ENCODE measurements at regions not wholly inside any gene's neighbourhood (a gene's known extent, or its start where the extent isn't known, plus 50 kb on each side); places are given as distances from the start of the nearest gene placed in this dataset.
"Not testable (repeated sequence)": the region's sequence is repeated elsewhere in the genome, so short reads cannot be mapped to it uniquely, and the experiment has no call there.

GRCh38 chr18:38491195-38491594, 925.6 kb upstream of the CELF4 start:
- Histone ChIP-seq H3K9me2 (replicated peaks; ENCODE audit: insufficient read depth, low read length) (no peaks in the 10 kb centered on the region), H4K20me1 (ENCODE audit: insufficient read depth, low read depth, low read length) (no peaks in the 10 kb centered on the region), H3K27me3 (ENCODE audit: low read length) (no peaks in the 10 kb centered on the region), H3K4me3 (ENCODE audit: low read length) (no peak overlapping the region), H3K9ac (ENCODE audit: low read length) (no peak overlapping the region), H3K4me2 (ENCODE audit: low read depth, low read length, poor library complexity, severe bottlenecking) (no peak overlapping the region), H2AFZ (ENCODE audit: low read length) (no peak overlapping the region), H3K79me2 (ENCODE audit: low read length) (no peaks in the 10 kb centered on the region), H3K9me3 (ENCODE audit: low read length) (peaks cover 26% of the 10 kb centered on the region), H3K27ac (ENCODE audit: low read length) (no peak overlapping the region), H3K36me3 (ENCODE audit: insufficient read depth, low read length) (no peaks in the 10 kb centered on the region), H3K4me1 (ENCODE audit: low read length) (no peaks in the 10 kb centered on the region)
- DNase-seq, result no peak

GRCh38 chr18:38489721-38490120, 924.1 kb upstream of the CELF4 start:
- H3K27me3 ChIP-seq (ENCODE audit: low read length); H3K4me1 ChIP-seq (ENCODE audit: low read length); H3K4me3 ChIP-seq (ENCODE audit: low read length); H3K9me2 ChIP-seq (replicated peaks; ENCODE audit: insufficient read depth, low read length); H4K20me1 ChIP-seq (ENCODE audit: insufficient read depth, low read depth, low read length); H3K9ac ChIP-seq (ENCODE audit: low read length); DNase-seq; H3K4me2 ChIP-seq (ENCODE audit: low read depth, low read length, poor library complexity, severe bottlenecking); H3K36me3 ChIP-seq (ENCODE audit: insufficient read depth, low read length); H3K27ac ChIP-seq (ENCODE audit: low read length); H2AFZ ChIP-seq (ENCODE audit: low read length); H3K79me2 ChIP-seq (ENCODE audit: low read length): not testable (repeated sequence)
- H3K9me3 ChIP-seq (ENCODE audit: low read length), result peaks cover 24% of the 10 kb centered on the region

- Histone ChIP-seq H3K27ac (ENCODE audit: low read length) (no peak overlapping the region), H3K27me3 (ENCODE audit: low read length) (no peaks in the 10 kb centered on the region), H3K79me2 (ENCODE audit: low read length) (no peaks in the 10 kb centered on the region), H3K36me3 (ENCODE audit: insufficient read depth, low read length) (no peaks in the 10 kb centered on the region), H3K4me1 (ENCODE audit: low read length) (no peaks in the 10 kb centered on the region), H3K4me3 (ENCODE audit: low read length) (no peak overlapping the region), H3K4me2 (ENCODE audit: low read depth, low read length, poor library complexity, severe bottlenecking) (no peak overlapping the region), H4K20me1 (ENCODE audit: insufficient read depth, low read depth, low read length) (no peaks in the 10 kb centered on the region), H3K9me3 (ENCODE audit: low read length) (peaks cover 17% of the 10 kb centered on the region), H2AFZ (ENCODE audit: low read length) (no peak overlapping the region), H3K9ac (ENCODE audit: low read length) (no peak overlapping the region), H3K9me2 (replicated peaks; ENCODE audit: insufficient read depth, low read length) (no peaks in the 10 kb centered on the region)
- DNase-seq, result no peak
Observed at GRCh38 chr18:38487521-38487920, 921.9 kb upstream of the CELF4 start.

- Histone ChIP-seq H3K27me3 (ENCODE audit: low read length) (no peaks in the 10 kb centered on the region), H3K4me3 (ENCODE audit: low read length) (no peak overlapping the region), H3K9ac (ENCODE audit: low read length) (no peak overlapping the region), H3K79me2 (ENCODE audit: low read length) (no peaks in the 10 kb centered on the region), H3K4me2 (ENCODE audit: low read depth, low read length, poor library complexity, severe bottlenecking) (no peak overlapping the region), H3K36me3 (ENCODE audit: insufficient read depth, low read length) (no peaks in the 10 kb centered on the region), H4K20me1 (ENCODE audit: insufficient read depth, low read depth, low read length) (no peaks in the 10 kb centered on the region), H3K4me1 (ENCODE audit: low read length) (no peaks in the 10 kb centered on the region), H3K9me2 (replicated peaks; ENCODE audit: insufficient read depth, low read length) (no peaks in the 10 kb centered on the region), H3K27ac (ENCODE audit: low read length) (no peak overlapping the region), H3K9me3 (ENCODE audit: low read length) (peaks cover 20% of the 10 kb centered on the region), H2AFZ (ENCODE audit: low read length) (no peak overlapping the region)
- DNase-seq, result no peak
Observed at GRCh38 chr18:38483326-38483725, 917.7 kb upstream of the CELF4 start.

- H3K4me1 ChIP-seq (ENCODE audit: low read length), result no peaks in the 10 kb centered on the region
- H3K9me2 ChIP-seq (replicated peaks; ENCODE audit: insufficient read depth, low read length), result no peaks in the 10 kb centered on the region
- H4K20me1 ChIP-seq (ENCODE audit: insufficient read depth, low read depth, low read length), result no peaks in the 10 kb centered on the region
- no peak overlapping the region for H2AFZ ChIP-seq (ENCODE audit: low read length)
- no peaks in the 10 kb centered on the region for H3K27me3 ChIP-seq (ENCODE audit: low read length)
- no peak overlapping the region for H3K9ac ChIP-seq (ENCODE audit: low read length)
- H3K36me3 ChIP-seq (ENCODE audit: insufficient read depth, low read length), result no peaks in the 10 kb centered on the region
- peaks cover 20% of the 10 kb centered on the region for H3K9me3 ChIP-seq (ENCODE audit: low read length)
- H3K4me2 ChIP-seq (ENCODE audit: low read depth, low read length, poor library complexity, severe bottlenecking), result no peak overlapping the region
- H3K79me2 ChIP-seq (ENCODE audit: low read length), result no peaks in the 10 kb centered on the region
- no peak overlapping the region for H3K27ac ChIP-seq (ENCODE audit: low read length)
- DNase-seq, result no peak
- H3K4me3 ChIP-seq (ENCODE audit: low read length), result no peak overlapping the region
Observed at GRCh38 chr18:38481576-38481975, 916.0 kb upstream of the CELF4 start.

- peaks cover 17% of the 10 kb centered on the region for H3K9me3 ChIP-seq (ENCODE audit: low read length)
- no peaks in the 10 kb centered on the region for H4K20me1 ChIP-seq (ENCODE audit: insufficient read depth, low read depth, low read length)
- no peaks in the 10 kb centered on the region for H3K4me1 ChIP-seq (ENCODE audit: low read length)
- no peak overlapping the region for H2AFZ ChIP-seq (ENCODE audit: low read length)
- no peak overlapping the region for H3K27ac ChIP-seq (ENCODE audit: low read length)
- no peaks in the 10 kb centered on the region for H3K27me3 ChIP-seq (ENCODE audit: low read length)
- H3K9me2 ChIP-seq (replicated peaks; ENCODE audit: insufficient read depth, low read length), result no peaks in the 10 kb centered on the region
- no peaks in the 10 kb centered on the region for H3K79me2 ChIP-seq (ENCODE audit: low read length)
- no peak overlapping the region for H3K9ac ChIP-seq (ENCODE audit: low read length)
- H3K36me3 ChIP-seq (ENCODE audit: insufficient read depth, low read length), result no peaks in the 10 kb centered on the region
- DNase-seq, result no peak
- H3K4me3 ChIP-seq (ENCODE audit: low read length), result no peak overlapping the region
- no peak overlapping the region for H3K4me2 ChIP-seq (ENCODE audit: low read depth, low read length, poor library complexity, severe bottlenecking)
Observed at GRCh38 chr18:38475686-38476085, 910.1 kb upstream of the CELF4 start.

GRCh38 chr18:38473535-38473934, 907.9 kb upstream of the CELF4 start:
- no peak for DNase-seq
- H3K9me2 ChIP-seq (replicated peaks; ENCODE audit: insufficient read depth, low read length), result no peaks in the 10 kb centered on the region
- H3K27ac ChIP-seq (ENCODE audit: low read length), result no peak overlapping the region
- H3K4me2 ChIP-seq (ENCODE audit: low read depth, low read length, poor library complexity, severe bottlenecking), result no peak overlapping the region
- no peak overlapping the region for H2AFZ ChIP-seq (ENCODE audit: low read length)
- H3K27me3 ChIP-seq (ENCODE audit: low read length), result no peaks in the 10 kb centered on the region
- no peak overlapping the region for H3K9ac ChIP-seq (ENCODE audit: low read length)
- no peaks in the 10 kb centered on the region for H3K79me2 ChIP-seq (ENCODE audit: low read length)
- H3K4me3 ChIP-seq (ENCODE audit: low read length), result no peak overlapping the region
- no peaks in the 10 kb centered on the region for H3K36me3 ChIP-seq (ENCODE audit: insufficient read depth, low read length)
- H3K4me1 ChIP-seq (ENCODE audit: low read length), result no peaks in the 10 kb centered on the region
- peaks cover 12% of the 10 kb centered on the region for H3K9me3 ChIP-seq (ENCODE audit: low read length)
- no peaks in the 10 kb centered on the region for H4K20me1 ChIP-seq (ENCODE audit: insufficient read depth, low read depth, low read length)

GRCh38 chr18:38470421-38470820, 904.8 kb upstream of the CELF4 start:
- H3K4me1 ChIP-seq (ENCODE audit: low read length), result no peaks in the 10 kb centered on the region
- no peak overlapping the region for H3K27ac ChIP-seq (ENCODE audit: low read length)
- no peak overlapping the region for H3K4me2 ChIP-seq (ENCODE audit: low read depth, low read length, poor library complexity, severe bottlenecking)
- no peaks in the 10 kb centered on the region for H4K20me1 ChIP-seq (ENCODE audit: insufficient read depth, low read depth, low read length)
- H3K36me3 ChIP-seq (ENCODE audit: insufficient read depth, low read length), result no peaks in the 10 kb centered on the region
- no peak overlapping the region for H3K4me3 ChIP-seq (ENCODE audit: low read length)
- DNase-seq, result no peak
- H3K9me2 ChIP-seq (replicated peaks; ENCODE audit: insufficient read depth, low read length), result no peaks in the 10 kb centered on the region
- H3K9ac ChIP-seq (ENCODE audit: low read length), result no peak overlapping the region
- H2AFZ ChIP-seq (ENCODE audit: low read length), result no peak overlapping the region
- no peaks in the 10 kb centered on the region for H3K27me3 ChIP-seq (ENCODE audit: low read length)
- no peaks in the 10 kb centered on the region for H3K79me2 ChIP-seq (ENCODE audit: low read length)
- peaks cover 26% of the 10 kb centered on the region for H3K9me3 ChIP-seq (ENCODE audit: low read length)

- H3K4me1 ChIP-seq (ENCODE audit: low read length), result no peaks in the 10 kb centered on the region
- no peaks in the 10 kb centered on the region for H3K9me2 ChIP-seq (replicated peaks; ENCODE audit: insufficient read depth, low read length)
- no peaks in the 10 kb centered on the region for H4K20me1 ChIP-seq (ENCODE audit: insufficient read depth, low read depth, low read length)
- DNase-seq, result no peak
- no peaks in the 10 kb centered on the region for H3K79me2 ChIP-seq (ENCODE audit: low read length)
- H3K4me3 ChIP-seq (ENCODE audit: low read length), result no peak overlapping the region
- H3K36me3 ChIP-seq (ENCODE audit: insufficient read depth, low read length), result no peaks in the 10 kb centered on the region
- no peak overlapping the region for H3K27ac ChIP-seq (ENCODE audit: low read length)
- H3K9ac ChIP-seq (ENCODE audit: low read length), result no peak overlapping the region
- H3K9me3 ChIP-seq (ENCODE audit: low read length), result peaks cover 29% of the 10 kb centered on the region
- no peak overlapping the region for H2AFZ ChIP-seq (ENCODE audit: low read length)
- H3K4me2 ChIP-seq (ENCODE audit: low read depth, low read length, poor library complexity, severe bottlenecking), result no peak overlapping the region
- H3K27me3 ChIP-seq (ENCODE audit: low read length), result no peaks in the 10 kb centered on the region
Observed at GRCh38 chr18:38466426-38466825, 900.8 kb upstream of the CELF4 start.

All from Karpas-422 (cell line).